ENCODE measurements at regions not wholly inside any gene's neighbourhood (a gene's known extent, or its start where the extent isn't known, plus 50 kb on each side); places are given as distances from the start of the nearest gene placed in this dataset.

- TF ChIP-seq, protein P1, sequence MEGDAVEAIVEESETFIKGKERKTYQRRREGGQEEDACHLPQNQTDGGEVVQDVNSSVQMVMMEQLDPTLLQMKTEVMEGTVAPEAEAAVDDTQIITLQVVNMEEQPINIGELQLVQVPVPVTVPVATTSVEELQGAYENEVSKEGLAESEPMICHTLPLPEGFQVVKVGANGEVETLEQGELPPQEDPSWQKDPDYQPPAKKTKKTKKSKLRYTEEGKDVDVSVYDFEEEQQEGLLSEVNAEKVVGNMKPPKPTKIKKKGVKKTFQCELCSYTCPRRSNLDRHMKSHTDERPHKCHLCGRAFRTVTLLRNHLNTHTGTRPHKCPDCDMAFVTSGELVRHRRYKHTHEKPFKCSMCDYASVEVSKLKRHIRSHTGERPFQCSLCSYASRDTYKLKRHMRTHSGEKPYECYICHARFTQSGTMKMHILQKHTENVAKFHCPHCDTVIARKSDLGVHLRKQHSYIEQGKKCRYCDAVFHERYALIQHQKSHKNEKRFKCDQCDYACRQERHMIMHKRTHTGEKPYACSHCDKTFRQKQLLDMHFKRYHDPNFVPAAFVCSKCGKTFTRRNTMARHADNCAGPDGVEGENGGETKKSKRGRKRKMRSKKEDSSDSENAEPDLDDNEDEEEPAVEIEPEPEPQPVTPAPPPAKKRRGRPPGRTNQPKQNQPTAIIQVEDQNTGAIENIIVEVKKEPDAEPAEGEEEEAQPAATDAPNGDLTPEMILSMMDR (conservative IDR thresholded peaks at IDR 0.05 in 1 of 2, IDR thresholded peaks at IDR 0.05 in 1 of 2; ENCODE audit: extremely low read depth in 1 of 2, insufficient read depth in 1 of 2, low read depth in 1 of 2, low read length in 2 of 2), result no peak
- TF ChIP-seq EZH2 (IDR thresholded peaks at IDR 0.05; ENCODE audit: borderline replicate concordance, low read length), result no peak
Observed at GRCh38 chr11:22460181-22460580, 122.0 kb downstream of the SLC17A6 start.
